ENCODE measurements at regions not wholly inside any gene's neighbourhood (a gene's known extent, or its start where the extent isn't known, plus 50 kb on each side); places are given as distances from the start of the nearest gene placed in this dataset.

DNA sequence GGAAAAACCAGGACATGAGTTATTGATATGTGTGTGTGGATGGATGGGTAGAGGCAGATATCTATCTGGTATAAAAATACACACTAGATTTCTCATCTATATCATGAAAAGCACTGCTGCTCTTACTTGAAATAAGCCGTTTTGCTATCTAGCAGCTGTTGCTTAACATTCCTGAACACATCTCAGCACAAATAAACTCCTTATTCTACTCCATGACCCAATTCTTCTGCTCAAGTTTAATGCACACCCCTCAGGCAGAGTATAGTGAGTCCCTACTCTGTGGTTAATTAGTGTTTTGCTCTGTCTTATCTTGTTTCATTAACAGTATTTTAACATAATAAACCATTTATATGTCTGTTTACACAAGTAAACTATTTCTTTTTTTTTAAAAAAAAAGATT lies 134.2 kb downstream of the CBLN2 start:
- DNase-seq (ENCODE audit: insufficient read length, low spot score) (no peak), FAIRE-seq (no peak)
- TF ChIP-seq POLR2A (IDR thresholded peaks at IDR 0.05; ENCODE audit: low read depth, low read length) = no peak

DNA sequence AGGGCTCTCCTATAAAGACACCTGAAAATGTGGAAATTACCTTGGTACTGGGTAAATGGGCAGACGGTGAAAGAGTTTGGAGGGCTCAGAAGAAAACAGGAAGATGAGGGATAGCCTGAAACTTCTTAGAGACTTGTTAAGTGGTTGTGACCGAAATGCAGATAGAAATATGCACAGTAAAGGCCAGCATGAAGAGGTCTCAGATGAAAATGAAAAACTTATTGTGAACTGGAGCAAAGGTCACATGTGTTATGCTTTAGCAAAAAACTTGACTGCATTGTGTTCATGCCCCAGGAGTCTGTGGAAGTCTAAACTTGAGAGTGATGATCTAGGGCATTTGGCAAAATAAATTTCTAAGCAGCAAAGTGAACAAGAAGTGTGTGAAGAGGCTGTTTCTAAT lies 137.1 kb downstream of the CBLN2 start:
- TF ChIP-seq POLR2A (IDR thresholded peaks at IDR 0.05; ENCODE audit: low read depth, low read length) = no peak
- FAIRE-seq (no peak), DNase-seq (ENCODE audit: insufficient read length, low spot score) (no peak)

DNA sequence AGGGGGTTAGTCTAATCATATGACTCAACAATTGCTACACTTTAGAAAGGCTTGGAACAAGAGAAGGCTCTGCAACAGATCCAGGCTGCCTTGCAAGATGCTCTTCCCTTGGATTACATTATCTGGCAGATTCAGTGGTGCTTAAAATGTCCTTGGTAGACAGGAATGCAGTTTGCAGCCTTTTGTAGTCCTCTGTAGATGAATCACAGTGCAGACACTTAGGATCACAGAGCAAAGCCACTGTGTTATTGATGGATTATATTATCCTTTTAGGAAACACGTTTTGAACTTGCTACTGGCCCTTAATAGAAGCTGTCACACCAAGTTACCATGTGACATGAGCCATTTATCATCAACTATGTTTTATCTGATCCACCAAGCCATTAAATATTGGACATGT lies 152.2 kb downstream of the CBLN2 start:
- no peak for TF ChIP-seq POLR2A (IDR thresholded peaks at IDR 0.05; ENCODE audit: low read depth, low read length)
- FAIRE-seq = no peak
- no peak for DNase-seq (ENCODE audit: insufficient read length, low spot score)

DNA sequence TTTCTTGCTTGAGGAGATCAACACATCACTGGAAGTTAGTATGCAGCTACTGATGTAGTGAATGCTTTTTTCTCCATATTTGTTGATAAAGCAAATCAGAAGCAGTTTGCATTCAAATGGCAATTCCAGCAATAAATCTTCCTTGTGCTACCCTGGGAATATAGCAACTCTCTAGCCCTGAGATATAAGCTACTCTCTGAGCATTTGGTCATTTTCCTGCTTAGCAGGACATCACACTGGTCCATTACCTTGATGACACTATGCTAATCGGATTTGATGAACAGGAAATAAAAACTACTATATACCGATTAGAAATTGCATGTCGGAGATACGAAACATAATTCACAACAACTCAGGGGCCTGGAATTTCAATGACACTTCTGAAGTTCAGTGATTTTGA lies 152.7 kb downstream of the CBLN2 start:
- TF ChIP-seq POLR2A (IDR thresholded peaks at IDR 0.05; ENCODE audit: low read depth, low read length) = no peak
- DNase-seq (ENCODE audit: insufficient read length, low spot score) (no peak), FAIRE-seq (no peak)

DNA sequence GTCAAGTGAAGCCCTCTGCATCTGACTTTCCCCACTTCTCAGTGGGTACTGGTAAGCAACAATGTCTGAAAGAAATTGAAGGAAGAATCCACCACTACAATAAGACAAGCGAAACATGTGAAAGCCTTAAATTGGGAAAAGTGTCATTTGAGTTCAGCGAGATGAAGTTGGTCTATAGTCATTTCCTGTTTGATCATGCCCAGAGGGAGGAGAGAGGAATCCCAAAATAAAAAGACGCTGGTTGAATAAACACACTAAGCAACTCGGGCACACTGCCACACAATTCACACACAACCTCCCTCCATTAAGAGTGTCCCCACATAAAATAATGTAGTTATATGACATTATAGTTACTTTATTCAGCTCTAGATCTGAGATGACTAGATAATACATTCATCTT lies 166.1 kb downstream of the CBLN2 start:
- DNase-seq (ENCODE audit: insufficient read length, low spot score) (no peak), FAIRE-seq (no peak)
- TF ChIP-seq POLR2A (IDR thresholded peaks at IDR 0.05; ENCODE audit: low read depth, low read length) = no peak

DNA sequence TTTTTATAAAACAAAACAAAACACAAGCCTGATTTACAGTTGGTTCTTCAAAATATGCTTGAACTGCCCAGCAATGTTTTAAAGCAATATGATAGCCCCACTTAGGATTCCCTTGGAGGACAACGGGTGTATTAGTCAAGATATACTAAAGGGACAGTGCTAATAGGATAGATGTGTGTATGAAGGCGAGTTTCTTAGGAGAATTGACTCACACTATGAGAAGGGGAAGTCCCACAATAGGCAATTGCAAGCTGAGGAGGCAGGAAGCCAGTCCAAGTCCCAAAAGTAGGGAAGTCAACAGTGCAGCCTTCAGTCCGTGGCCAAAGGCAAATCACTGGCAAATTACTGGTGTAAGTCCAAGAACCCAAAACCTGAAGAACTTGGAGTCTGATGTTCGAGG lies 167.9 kb downstream of the CBLN2 start:
- TF ChIP-seq POLR2A (IDR thresholded peaks at IDR 0.05; ENCODE audit: low read depth, low read length) = no peak
- no peak for DNase-seq (ENCODE audit: insufficient read length, low spot score)
- no peak for FAIRE-seq

DNA sequence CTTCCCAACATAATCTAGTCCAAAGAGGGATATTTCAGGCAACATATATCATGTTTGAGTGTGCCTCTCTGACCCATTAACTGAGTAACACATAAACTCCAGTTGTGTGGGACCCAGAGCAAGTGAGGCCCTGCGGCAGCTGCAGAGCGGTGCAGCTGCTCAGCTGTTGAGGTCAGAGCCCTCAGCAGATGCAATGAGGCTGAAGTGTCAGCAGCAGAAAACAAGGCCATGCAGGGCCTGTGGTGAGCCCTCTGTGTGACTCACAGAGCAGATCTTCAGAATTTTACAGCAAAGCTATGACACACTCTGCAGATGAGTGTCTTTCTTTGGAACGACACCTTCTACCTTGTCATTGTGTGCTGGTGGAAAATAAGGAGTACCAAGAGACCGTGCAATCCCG lies 168.5 kb downstream of the CBLN2 start:
- peak; percentile 15 for FAIRE-seq
- no peak for TF ChIP-seq POLR2A (IDR thresholded peaks at IDR 0.05; ENCODE audit: low read depth, low read length)

DNA sequence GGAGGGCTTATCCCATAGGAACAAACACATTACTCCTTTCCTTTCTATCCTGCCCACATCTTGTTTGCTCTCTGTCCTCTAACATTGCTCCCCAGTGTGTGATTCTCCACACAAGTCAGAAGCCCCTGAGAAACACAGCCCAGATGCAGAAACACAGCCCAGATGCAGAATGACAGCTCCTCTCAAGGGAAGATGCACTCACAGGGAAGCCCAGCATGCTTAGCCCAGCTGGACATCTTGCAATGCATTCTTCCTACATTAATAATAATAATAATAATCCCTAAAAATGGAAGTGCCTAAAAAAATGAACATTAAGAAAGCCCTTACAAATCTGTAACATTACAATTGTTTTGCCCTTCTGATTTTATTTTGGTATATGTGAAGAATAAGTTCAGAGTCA lies 172.1 kb downstream of the CBLN2 start:
- DNase-seq (ENCODE audit: insufficient read length, low spot score) (no peak), FAIRE-seq (no peak)
- TF ChIP-seq POLR2A (IDR thresholded peaks at IDR 0.05; ENCODE audit: low read depth, low read length) = no peak

More for the DNA sequence above, 168.5 kb downstream of the CBLN2 start:
- DNase-seq (ENCODE audit: insufficient read length, low spot score) = peak; percentile 7

DNA sequence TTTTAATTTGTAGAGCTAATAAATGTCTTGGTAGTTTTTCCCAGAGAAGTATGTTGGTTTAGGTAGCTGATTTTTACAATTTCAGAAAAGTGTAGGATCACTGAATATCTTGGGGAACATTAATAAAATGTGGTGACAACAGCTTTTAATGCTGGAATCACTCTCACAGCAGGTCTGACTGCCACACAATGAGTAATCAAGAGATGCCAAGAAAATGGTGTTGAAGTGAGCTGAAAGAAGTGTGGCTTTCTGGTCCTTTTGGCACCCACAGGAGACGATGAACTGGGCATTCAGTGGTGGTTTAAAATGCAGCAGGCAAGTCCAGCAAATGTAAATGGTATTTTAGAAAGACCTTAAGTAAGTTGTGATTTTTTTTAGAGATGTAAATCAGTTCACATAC lies 175.8 kb downstream of the CBLN2 start:
- FAIRE-seq = no peak
- no peak for DNase-seq (ENCODE audit: insufficient read length, low spot score)
- TF ChIP-seq POLR2A (IDR thresholded peaks at IDR 0.05; ENCODE audit: low read depth, low read length) = no peak

DNA sequence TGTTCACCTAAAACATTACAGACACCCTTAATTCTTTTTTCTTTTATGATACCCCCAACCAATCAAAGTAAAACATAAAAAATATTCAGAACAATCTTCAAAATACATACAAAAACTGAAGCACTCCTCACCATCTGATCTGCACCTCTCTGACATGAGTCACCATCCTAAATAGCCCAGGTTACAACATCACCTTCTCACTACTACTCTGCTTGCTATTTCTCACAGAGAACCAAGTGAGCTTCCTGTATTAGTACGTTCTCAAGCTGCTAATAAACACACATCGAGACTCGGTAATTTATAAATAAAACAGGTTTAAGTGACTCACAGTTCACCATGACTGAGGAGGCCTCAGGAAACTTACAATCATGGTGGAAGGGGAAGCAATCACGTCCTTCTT lies 183.5 kb downstream of the CBLN2 start:
- no peak for DNase-seq (ENCODE audit: insufficient read length, low spot score)

DNA sequence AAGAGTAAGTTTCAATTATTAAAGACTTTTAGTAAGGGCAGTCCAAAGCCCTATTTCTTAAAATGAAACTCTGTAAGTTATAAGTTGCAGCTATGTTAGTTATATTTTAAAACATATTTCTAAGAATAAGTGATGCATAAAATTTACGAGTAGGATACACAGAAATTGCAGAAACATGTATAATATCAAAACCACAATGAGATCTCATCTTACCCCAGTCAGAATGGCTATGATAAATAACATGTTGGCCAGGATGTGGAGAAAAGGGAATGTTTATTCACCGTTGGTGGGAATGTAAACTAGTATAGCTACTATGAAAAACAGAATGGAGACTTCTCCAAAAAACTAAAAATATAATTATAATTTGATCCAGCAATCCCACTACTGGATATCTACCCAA lies 201.2 kb downstream of the CBLN2 start:
- FAIRE-seq (no peak), DNase-seq (ENCODE audit: insufficient read length, low spot score) (no peak)
- no peak for TF ChIP-seq POLR2A (IDR thresholded peaks at IDR 0.05; ENCODE audit: low read depth, low read length)

More for the DNA sequence above, 183.5 kb downstream of the CBLN2 start:
- FAIRE-seq = no peak
- no peak for TF ChIP-seq POLR2A (IDR thresholded peaks at IDR 0.05; ENCODE audit: low read depth, low read length)

DNA sequence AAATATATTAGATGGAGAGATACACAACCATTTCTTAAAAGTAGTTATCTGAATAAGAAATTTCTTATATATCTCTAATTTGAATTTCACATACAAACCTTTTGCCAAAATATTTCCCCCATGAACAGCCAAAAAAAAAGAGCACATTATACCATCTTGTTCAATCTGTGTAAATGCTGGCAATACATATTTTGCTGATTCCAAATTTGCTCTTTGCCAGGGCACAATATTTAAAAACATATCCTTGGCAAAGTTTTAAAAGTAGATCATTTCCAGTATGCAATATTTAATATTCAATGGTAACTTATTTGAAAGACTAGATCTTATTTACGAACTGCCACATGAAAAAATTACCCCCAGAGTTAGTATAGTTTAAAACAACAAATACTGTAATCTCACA lies 204.2 kb downstream of the CBLN2 start:
- TF ChIP-seq POLR2A (IDR thresholded peaks at IDR 0.05; ENCODE audit: low read depth, low read length) = no peak
- FAIRE-seq (no peak), DNase-seq (ENCODE audit: insufficient read length, low spot score) (no peak)

DNA sequence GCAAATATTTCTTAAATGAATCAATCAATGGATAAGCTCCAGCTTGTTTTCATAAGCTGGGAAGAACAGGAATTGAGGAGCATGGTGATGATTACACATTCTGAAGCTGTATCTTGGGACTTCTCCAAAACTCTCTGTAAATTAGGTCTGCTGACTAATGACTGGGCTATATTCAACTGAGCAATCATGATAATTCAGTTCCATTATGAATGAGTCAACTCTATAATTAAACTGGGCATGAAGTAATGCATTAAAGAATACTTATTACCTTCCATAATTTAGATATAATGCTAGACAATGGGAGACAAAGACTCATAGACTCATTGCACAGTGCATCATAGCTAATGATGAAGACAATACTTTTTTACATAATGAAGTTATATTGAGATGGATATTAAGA lies 207.4 kb downstream of the CBLN2 start:
- TF ChIP-seq POLR2A (IDR thresholded peaks at IDR 0.05; ENCODE audit: low read depth, low read length) = no peak
- no peak for FAIRE-seq
- no peak for DNase-seq (ENCODE audit: insufficient read length, low spot score)

DNA sequence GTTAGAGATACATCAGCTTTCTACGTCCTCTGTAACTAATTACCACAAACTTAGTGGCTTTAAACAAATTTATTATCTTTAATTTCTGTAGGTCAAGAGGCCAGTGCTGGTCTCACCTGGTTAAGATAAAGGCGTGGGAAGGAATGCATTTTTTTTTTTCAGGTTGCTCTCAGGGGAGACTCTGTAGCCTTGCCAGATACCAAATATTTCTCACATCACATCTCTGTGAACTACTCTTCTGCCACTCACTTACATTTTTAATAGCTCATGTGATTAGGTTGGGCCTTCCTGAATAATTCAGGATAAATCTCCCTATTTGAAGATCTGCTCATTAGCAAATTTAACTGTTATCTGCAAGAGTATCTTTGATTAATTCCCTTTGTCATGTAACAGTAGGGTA lies 214.6 kb downstream of the CBLN2 start:
- no peak for TF ChIP-seq POLR2A (IDR thresholded peaks at IDR 0.05; ENCODE audit: low read depth, low read length)
- FAIRE-seq = no peak
- DNase-seq (ENCODE audit: insufficient read length, low spot score) = no peak

DNA sequence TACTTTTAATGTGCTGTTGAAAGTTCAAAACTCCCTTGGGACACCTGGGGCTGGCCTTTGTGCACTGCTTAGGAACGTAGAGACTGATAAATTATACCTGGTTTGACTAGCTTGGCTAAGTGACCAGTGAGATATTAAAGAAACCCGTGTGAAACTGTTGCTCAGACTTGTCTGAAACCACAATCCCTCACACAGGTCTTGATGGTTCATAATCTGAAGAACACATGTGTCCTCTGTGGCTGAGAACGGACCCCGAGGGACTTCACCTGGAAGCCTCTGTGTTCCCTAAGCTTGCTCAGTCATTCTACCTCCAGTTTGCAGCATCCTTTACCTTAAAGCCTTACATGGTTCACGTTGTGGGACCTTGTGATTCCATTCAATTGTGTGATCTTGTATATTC lies 218.8 kb downstream of the CBLN2 start:
- TF ChIP-seq POLR2A (IDR thresholded peaks at IDR 0.05; ENCODE audit: low read depth, low read length) = no peak
- no peak for FAIRE-seq
- no peak for DNase-seq (ENCODE audit: insufficient read length, low spot score)

DNA sequence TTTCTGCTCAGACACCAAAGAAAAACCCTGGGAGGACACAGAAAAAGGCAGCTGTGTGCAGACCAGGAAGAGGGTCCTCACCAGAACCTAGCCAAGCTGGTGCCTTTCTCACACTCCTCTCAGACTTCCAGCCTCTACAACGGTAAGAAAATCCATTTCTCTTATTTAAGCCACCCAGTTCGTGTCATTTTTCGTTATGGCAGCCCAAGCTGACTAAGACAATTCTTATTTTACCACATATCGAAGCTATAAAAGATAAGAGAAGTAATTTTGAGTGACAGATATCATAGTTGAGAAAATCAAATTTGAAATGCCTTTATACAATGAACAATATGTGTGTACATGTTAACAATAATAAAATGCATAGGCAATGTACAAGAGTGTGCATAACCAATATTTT lies 219.5 kb downstream of the CBLN2 start:
- no peak for FAIRE-seq
- no peak for DNase-seq (ENCODE audit: insufficient read length, low spot score)
- no peak for TF ChIP-seq POLR2A (IDR thresholded peaks at IDR 0.05; ENCODE audit: low read depth, low read length)

Measured in H54 (cell line).